Lower leg skin (tissue), 3 donors: ENCODE measurements at regions not wholly inside any gene's neighbourhood (a gene's known extent, or its start where the extent isn't known, plus 50 kb on each side); places are given as distances from the start of the nearest gene placed in this dataset.

Experiments used
- CTCF ChIP-seq, 3 donors: fragments of 450-650 bp; IDR thresholded peaks; one replicate each; pipeline ENCODE4 v1.5.1; 2016; ENCODE audit warnings: antibody characterized with exemption in 3 of 3, mild to moderate bottlenecking in 3 of 3, moderate library complexity in 2 of 3
- POLR2A ChIP-seq, 2 donors: fragments of 450-650 bp; IDR thresholded peaks; one replicate each; pipeline ENCODE4 v1.6.1; 2016 to 2017; ENCODE audit warnings: antibody characterized with exemption in 2 of 2, mild to moderate bottlenecking in 1 of 2, moderate library complexity in 1 of 2

- no peak for TF ChIP-seq CTCF (IDR thresholded peaks at IDR 0.05)
- no peak for TF ChIP-seq POLR2A (IDR thresholded peaks at IDR 0.05)
These were observed 808.4 kb downstream of the NXPH1 start for GRCh38 chr7:9241826-9242225.
